ENCODE measurements at regions not wholly inside any gene's neighbourhood (a gene's known extent, or its start where the extent isn't known, plus 50 kb on each side); places are given as distances from the start of the nearest gene placed in this dataset.

DNA sequence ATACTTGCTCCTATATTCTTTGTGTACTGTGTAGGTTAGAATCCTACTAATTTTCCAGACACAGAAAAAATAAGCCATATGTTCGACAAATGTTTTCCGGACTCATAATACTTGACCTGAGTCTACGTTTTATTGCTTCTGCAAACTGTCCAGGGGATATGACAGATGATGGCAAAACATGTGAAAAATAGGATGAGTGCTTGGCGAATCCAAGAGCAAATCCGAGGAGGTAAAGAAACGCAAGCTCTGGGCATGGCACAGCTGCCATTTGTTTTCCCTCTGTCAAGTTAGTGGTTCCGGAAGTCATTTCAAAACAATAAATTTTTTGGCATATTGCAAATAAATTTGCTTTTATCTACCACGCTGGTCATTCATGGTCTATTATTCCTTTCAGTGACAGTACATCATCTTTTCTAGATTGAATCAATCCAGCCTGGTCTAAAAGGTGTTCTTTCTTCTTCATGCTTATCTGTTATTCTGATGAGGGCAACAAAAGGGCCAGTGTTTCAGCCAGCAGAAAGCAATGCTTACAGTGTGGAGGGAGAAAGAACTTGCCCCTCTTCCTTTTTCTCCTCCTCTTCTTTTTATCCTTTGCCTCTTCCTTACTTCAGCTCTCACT is 476.1 kb upstream of the SOX11 start:
- DNase-seq (ENCODE audit: low read depth, low spot score) (no peak), ATAC-seq (no peak)
- no peaks in the 10 kb centered on the region for H3K4me1 ChIP-seq (ENCODE audit: control insufficient read depth in 1 of 2, insufficient read depth in 2 of 2, low read length in 2 of 2)
- no peak overlapping the region for H3K4me2 ChIP-seq (ENCODE audit: low read length)
- ChIA-PET CTCF (no interaction called here), RAD21 (ENCODE audit: low non-redundant PET in 1 of 2, low total read pairs in 2 of 2, uncharacterized antibody in 2 of 2, unreplicated experiment in 2 of 2) (no interaction called here), POLR2A (no interaction called here)
- TF ChIP-seq YY1 (IDR thresholded peaks at IDR 0.05; ENCODE audit: extremely low read depth, insufficient replicate concordance, low read depth, low read length) (no peak), EZH2 (IDR thresholded peaks at IDR 0.05) (no peak), POLR2AphosphoS5 (IDR thresholded peaks at IDR 0.05; ENCODE audit: low read depth, low read length) (no peak), ZNF274 (IDR thresholded peaks at IDR 0.05; ENCODE audit: low read depth, low read length) (no peak), EGR1 (IDR thresholded peaks at IDR 0.05; ENCODE audit: low read depth) (no peak), TCF7L2 (IDR thresholded peaks at IDR 0.05; ENCODE audit: borderline replicate concordance, extremely low read depth, insufficient read depth, insufficient read length) (no peak), SRF (IDR thresholded peaks at IDR 0.05; ENCODE audit: low read depth) (no peak), ZFX (IDR thresholded peaks at IDR 0.05) (no peak), RAD21 (IDR thresholded peaks at IDR 0.05; ENCODE audit: low read depth) (no peak), POLR2A (IDR thresholded peaks at IDR 0.05; ENCODE audit: borderline replicate concordance, extremely low read depth, insufficient read depth, insufficient read length) (no peak)
- TF ChIP-seq, protein P1, sequence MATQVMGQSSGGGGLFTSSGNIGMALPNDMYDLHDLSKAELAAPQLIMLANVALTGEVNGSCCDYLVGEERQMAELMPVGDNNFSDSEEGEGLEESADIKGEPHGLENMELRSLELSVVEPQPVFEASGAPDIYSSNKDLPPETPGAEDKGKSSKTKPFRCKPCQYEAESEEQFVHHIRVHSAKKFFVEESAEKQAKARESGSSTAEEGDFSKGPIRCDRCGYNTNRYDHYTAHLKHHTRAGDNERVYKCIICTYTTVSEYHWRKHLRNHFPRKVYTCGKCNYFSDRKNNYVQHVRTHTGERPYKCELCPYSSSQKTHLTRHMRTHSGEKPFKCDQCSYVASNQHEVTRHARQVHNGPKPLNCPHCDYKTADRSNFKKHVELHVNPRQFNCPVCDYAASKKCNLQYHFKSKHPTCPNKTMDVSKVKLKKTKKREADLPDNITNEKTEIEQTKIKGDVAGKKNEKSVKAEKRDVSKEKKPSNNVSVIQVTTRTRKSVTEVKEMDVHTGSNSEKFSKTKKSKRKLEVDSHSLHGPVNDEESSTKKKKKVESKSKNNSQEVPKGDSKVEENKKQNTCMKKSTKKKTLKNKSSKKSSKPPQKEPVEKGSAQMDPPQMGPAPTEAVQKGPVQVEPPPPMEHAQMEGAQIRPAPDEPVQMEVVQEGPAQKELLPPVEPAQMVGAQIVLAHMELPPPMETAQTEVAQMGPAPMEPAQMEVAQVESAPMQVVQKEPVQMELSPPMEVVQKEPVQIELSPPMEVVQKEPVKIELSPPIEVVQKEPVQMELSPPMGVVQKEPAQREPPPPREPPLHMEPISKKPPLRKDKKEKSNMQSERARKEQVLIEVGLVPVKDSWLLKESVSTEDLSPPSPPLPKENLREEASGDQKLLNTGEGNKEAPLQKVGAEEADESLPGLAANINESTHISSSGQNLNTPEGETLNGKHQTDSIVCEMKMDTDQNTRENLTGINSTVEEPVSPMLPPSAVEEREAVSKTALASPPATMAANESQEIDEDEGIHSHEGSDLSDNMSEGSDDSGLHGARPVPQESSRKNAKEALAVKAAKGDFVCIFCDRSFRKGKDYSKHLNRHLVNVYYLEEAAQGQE (IDR thresholded peaks at IDR 0.05; ENCODE audit: low read depth), result no peak
- TF ChIP-seq, protein P2, sequence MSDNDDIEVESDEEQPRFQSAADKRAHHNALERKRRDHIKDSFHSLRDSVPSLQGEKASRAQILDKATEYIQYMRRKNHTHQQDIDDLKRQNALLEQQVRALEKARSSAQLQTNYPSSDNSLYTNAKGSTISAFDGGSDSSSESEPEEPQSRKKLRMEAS (IDR thresholded peaks at IDR 0.05), result no peak
- TF ChIP-seq, protein P3, sequence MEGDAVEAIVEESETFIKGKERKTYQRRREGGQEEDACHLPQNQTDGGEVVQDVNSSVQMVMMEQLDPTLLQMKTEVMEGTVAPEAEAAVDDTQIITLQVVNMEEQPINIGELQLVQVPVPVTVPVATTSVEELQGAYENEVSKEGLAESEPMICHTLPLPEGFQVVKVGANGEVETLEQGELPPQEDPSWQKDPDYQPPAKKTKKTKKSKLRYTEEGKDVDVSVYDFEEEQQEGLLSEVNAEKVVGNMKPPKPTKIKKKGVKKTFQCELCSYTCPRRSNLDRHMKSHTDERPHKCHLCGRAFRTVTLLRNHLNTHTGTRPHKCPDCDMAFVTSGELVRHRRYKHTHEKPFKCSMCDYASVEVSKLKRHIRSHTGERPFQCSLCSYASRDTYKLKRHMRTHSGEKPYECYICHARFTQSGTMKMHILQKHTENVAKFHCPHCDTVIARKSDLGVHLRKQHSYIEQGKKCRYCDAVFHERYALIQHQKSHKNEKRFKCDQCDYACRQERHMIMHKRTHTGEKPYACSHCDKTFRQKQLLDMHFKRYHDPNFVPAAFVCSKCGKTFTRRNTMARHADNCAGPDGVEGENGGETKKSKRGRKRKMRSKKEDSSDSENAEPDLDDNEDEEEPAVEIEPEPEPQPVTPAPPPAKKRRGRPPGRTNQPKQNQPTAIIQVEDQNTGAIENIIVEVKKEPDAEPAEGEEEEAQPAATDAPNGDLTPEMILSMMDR (IDR thresholded peaks at IDR 0.05 in 2 of 3, conservative IDR thresholded peaks at IDR 0.05 in 1 of 3; ENCODE audit: borderline replicate concordance in 1 of 3, insufficient read depth in 1 of 3, low read depth in 2 of 3, low read length in 2 of 3), result no peak
- peaks cover 13 to 26% of the 10 kb centered on the region in 2 experiments; a peak in 2 of 4 replicates for H3K9me3 ChIP-seq (ENCODE audit: control insufficient read depth in 1 of 2, insufficient read depth in 1 of 2, low read depth in 1 of 2, low read length in 2 of 2)
- no peaks in the 10 kb centered on the region for H3K27me3 ChIP-seq (ENCODE audit: insufficient read depth, low read length)
- intact Hi-C loops (cut with micrococcal nuclease), result no loop called here
- no peak overlapping the region for H2AFZ ChIP-seq (ENCODE audit: low read depth, low read length, poor library complexity, severe bottlenecking)
- no peaks in the 10 kb centered on the region for H3K36me3 ChIP-seq (ENCODE audit: control insufficient read depth in 1 of 2, insufficient read depth in 2 of 2, low read length in 2 of 2)
- no peak overlapping the region for H3K9ac ChIP-seq (ENCODE audit: low read length)
- no TSS peak for BruUV-seq (replicated peaks)
- no peaks in the 10 kb centered on the region for H3K79me2 ChIP-seq (ENCODE audit: insufficient read depth, low read length)
- no peaks in the 10 kb centered on the region for H4K20me1 ChIP-seq (ENCODE audit: insufficient read depth)
- H3K9me2 ChIP-seq (ENCODE audit: insufficient read depth), result no peaks in the 10 kb centered on the region
- no peak overlapping the region for H3K4me3 ChIP-seq (replicated peaks in 1 of 2; ENCODE audit: low read depth in 1 of 2, low read length in 2 of 2)
- no peak overlapping the region for H3K27ac ChIP-seq (ENCODE audit: low read depth, low read length)
